ENCODE measurements at regions not wholly inside any gene's neighbourhood (a gene's known extent, or its start where the extent isn't known, plus 50 kb on each side); places are given as distances from the start of the nearest gene placed in this dataset.

- no peaks in the 10 kb centered on the region for H4K20me1 ChIP-seq (ENCODE audit: insufficient read depth, low read length)
- no peaks in the 10 kb centered on the region for H3K27me3 Mint-ChIP-seq (ENCODE audit: low read depth, unreplicated experiment)
- no peak overlapping the region for H3K9ac ChIP-seq (ENCODE audit: low read length)
- no peak overlapping the region for H3K27ac Mint-ChIP-seq (ENCODE audit: unreplicated experiment)
- H3K27ac ChIP-seq (ENCODE audit: low read depth, low read length): no peak overlapping the region
- H3K4me1 ChIP-seq (ENCODE audit: insufficient read depth, low read length): no peaks in the 10 kb centered on the region
- H3K4me2 ChIP-seq (ENCODE audit: low read length): no peak overlapping the region
- H3K27me3 ChIP-seq (ENCODE audit: insufficient read depth, low read length): no peaks in the 10 kb centered on the region
- no peaks in the 10 kb centered on the region for H3K36me3 ChIP-seq (ENCODE audit: insufficient read depth, low read length)
- TF ChIP-seq EZH2 (IDR thresholded peaks at IDR 0.05; ENCODE audit: insufficient read depth, low read length) (no peak), CTCF (IDR thresholded peaks at IDR 0.05; ENCODE audit: insufficient read depth, low read depth, low read length) (no peak)
- H3K9me3 Mint-ChIP-seq (ENCODE audit: unreplicated experiment): peaks cover 8% of the 10 kb centered on the region
- no peaks in the 10 kb centered on the region for H3K9me3 ChIP-seq (ENCODE audit: insufficient read depth, low read depth, low read length)
- no peaks in the 10 kb centered on the region for H3K4me1 Mint-ChIP-seq (ENCODE audit: low read depth, unreplicated experiment)
- no peak overlapping the region for H3K4me3 ChIP-seq (ENCODE audit: insufficient read depth, low read depth, low read length)
- H3K36me3 Mint-ChIP-seq (ENCODE audit: low read depth, unreplicated experiment): no peaks in the 10 kb centered on the region
- H3K4me3 Mint-ChIP-seq (ENCODE audit: unreplicated experiment): no peak overlapping the region
- H3K79me2 ChIP-seq (ENCODE audit: insufficient read depth, low read length): no peaks in the 10 kb centered on the region
- FAIRE-seq (no peak), DNase-seq (ENCODE audit: low read depth) (no peak)
- no peak overlapping the region for H2AFZ ChIP-seq (ENCODE audit: low read depth, low read length)
Observed at GRCh38 chr7:118022546-118022945, 149.3 kb upstream of the CTTNBP2 start.

- no peak for DNase-seq (ENCODE audit: low read depth)
- no peaks in the 10 kb centered on the region for H3K4me1 Mint-ChIP-seq (ENCODE audit: low read depth, unreplicated experiment)
- H3K27ac Mint-ChIP-seq (ENCODE audit: unreplicated experiment): no peak overlapping the region
- H3K27me3 ChIP-seq (ENCODE audit: insufficient read depth, low read length): no peaks in the 10 kb centered on the region
- H3K9ac ChIP-seq (ENCODE audit: low read length): no peak overlapping the region
- H3K4me3 ChIP-seq (ENCODE audit: insufficient read depth, low read depth, low read length): no peak overlapping the region
- no peak for FAIRE-seq
- H4K20me1 ChIP-seq (ENCODE audit: insufficient read depth, low read length): no peaks in the 10 kb centered on the region
- H3K9me3 Mint-ChIP-seq (ENCODE audit: unreplicated experiment): no peaks in the 10 kb centered on the region
- H3K36me3 ChIP-seq (ENCODE audit: insufficient read depth, low read length): no peaks in the 10 kb centered on the region
- no peak overlapping the region for H3K4me3 Mint-ChIP-seq (ENCODE audit: unreplicated experiment)
- H3K36me3 Mint-ChIP-seq (ENCODE audit: low read depth, unreplicated experiment): no peaks in the 10 kb centered on the region
- no peaks in the 10 kb centered on the region for H3K4me1 ChIP-seq (ENCODE audit: insufficient read depth, low read length)
- H3K4me2 ChIP-seq (ENCODE audit: low read length): no peak overlapping the region
- H3K27me3 Mint-ChIP-seq (ENCODE audit: low read depth, unreplicated experiment): no peaks in the 10 kb centered on the region
- no peaks in the 10 kb centered on the region for H3K9me3 ChIP-seq (ENCODE audit: insufficient read depth, low read depth, low read length)
- no peak overlapping the region for H2AFZ ChIP-seq (ENCODE audit: low read depth, low read length)
- H3K79me2 ChIP-seq (ENCODE audit: insufficient read depth, low read length): no peaks in the 10 kb centered on the region
- no peak overlapping the region for H3K27ac ChIP-seq (ENCODE audit: low read depth, low read length)
- TF ChIP-seq EZH2 (IDR thresholded peaks at IDR 0.05; ENCODE audit: insufficient read depth, low read length) (no peak), CTCF (IDR thresholded peaks at IDR 0.05; ENCODE audit: insufficient read depth, low read depth, low read length) (no peak)
Observed at GRCh38 chr7:118026791-118027190, 153.6 kb upstream of the CTTNBP2 start.

- Histone ChIP-seq H3K4me2 (ENCODE audit: low read length) (no peak overlapping the region), H4K20me1 (ENCODE audit: insufficient read depth, low read length) (no peaks in the 10 kb centered on the region), H3K4me3 (ENCODE audit: insufficient read depth, low read depth, low read length) (no peak overlapping the region), H3K27me3 (ENCODE audit: insufficient read depth, low read length) (no peaks in the 10 kb centered on the region), H3K27ac (ENCODE audit: low read depth, low read length) (no peak overlapping the region), H2AFZ (ENCODE audit: low read depth, low read length) (no peak overlapping the region), H3K36me3 (ENCODE audit: insufficient read depth, low read length) (no peaks in the 10 kb centered on the region), H3K79me2 (ENCODE audit: insufficient read depth, low read length) (no peaks in the 10 kb centered on the region), H3K4me1 (ENCODE audit: insufficient read depth, low read length) (no peaks in the 10 kb centered on the region), H3K9ac (ENCODE audit: low read length) (no peak overlapping the region), H3K9me3 (ENCODE audit: insufficient read depth, low read depth, low read length) (no peaks in the 10 kb centered on the region)
- Mint-ChIP-seq H3K4me1 (ENCODE audit: low read depth, unreplicated experiment) (no peaks in the 10 kb centered on the region), H3K4me3 (ENCODE audit: unreplicated experiment) (no peak overlapping the region), H3K27ac (ENCODE audit: unreplicated experiment) (no peak overlapping the region), H3K36me3 (ENCODE audit: low read depth, unreplicated experiment) (no peaks in the 10 kb centered on the region), H3K9me3 (ENCODE audit: unreplicated experiment) (no peaks in the 10 kb centered on the region), H3K27me3 (ENCODE audit: low read depth, unreplicated experiment) (no peaks in the 10 kb centered on the region)
- TF ChIP-seq CTCF (IDR thresholded peaks at IDR 0.05; ENCODE audit: insufficient read depth, low read depth, low read length): no peak
- no peak for TF ChIP-seq EZH2 (IDR thresholded peaks at IDR 0.05; ENCODE audit: insufficient read depth, low read length)
- FAIRE-seq (no peak), DNase-seq (ENCODE audit: low read depth) (no peak)
Observed at GRCh38 chr7:118028226-118028625, 155.0 kb upstream of the CTTNBP2 start.

Measured in astrocyte (in vitro differentiated cells and primary cell).